SK-N-SH (cell line): ENCODE measurements at regions not wholly inside any gene's neighbourhood (a gene's known extent, or its start where the extent isn't known, plus 50 kb on each side); places are given as distances from the start of the nearest gene placed in this dataset.

ENCODE experiments used
- CTCF ChIA-PET: fragments of 300-600, 350-600 bp; formaldehyde crosslinking; extraction: SDS; loops from one replicate; lab custom pipeline; 2021; lab: Yijun Ruan, JAX
- POLR2A ChIA-PET: fragments of 350-600 bp; sonication (Branson Sonifier 250); formaldehyde crosslinking; extraction: SDS; loops from one replicate; lab custom pipeline; 2020; ENCODE audit warnings: antibody characterized with exemption, inconsistent platforms; lab: Yijun Ruan, JAX
- DNase-seq: peaks from one replicate; pipeline ENCODE4 v3.0.0; 2012
- H2AFZ ChIP-seq: fragments of 200-600 bp; sonication (generic); 2 replicates; pipeline ENCODE4 v1.8.1; 2016; ENCODE audit warnings: antibody characterized with exemption, mild to moderate bottlenecking, low read depth
- H3F3A ChIP-seq: fragments of 200-600 bp; sonication (generic); replicated peaks from 2 replicates; pipeline ENCODE3; 2016; ENCODE audit warnings: antibody characterized with exemption, mild to moderate bottlenecking; ENCODE audit not compliant: insufficient read depth
- H3K27ac ChIP-seq, 2 experiments: fragments of 200-500 bp in 1 of 2; fragments of 200-600 bp in 1 of 2; sonication (Bioruptor generic) in 1 of 2; sonication (generic), shearing (Covaris generic) in 1 of 2; 2 replicates each; pipeline versions ENCODE4 v1.5.1 to v1.6.1; 2014 to 2016; ENCODE audit warnings: low read depth in 2 of 2, inconsistent platforms in 1 of 2, low read length in 1 of 2, mild to moderate bottlenecking in 1 of 2, mixed read lengths in 1 of 2
- H3K27me3 ChIP-seq: fragments of 200-600 bp; sonication (generic), shearing (Covaris generic); 2 replicates; pipeline ENCODE4 v1.6.1; 2016; ENCODE audit warnings: mixed run types; ENCODE audit not compliant: insufficient read depth
- H3K36me3 ChIP-seq, 2 experiments: fragments of 200-500 bp in 1 of 2; fragments of 200-600 bp in 1 of 2; sonication (Bioruptor generic) in 1 of 2; sonication (generic) in 1 of 2; replicated peaks in 1 of 2; 2 replicates each; pipeline versions ENCODE3 to v1.5.1; 2014 to 2016; ENCODE audit warnings: low read length in 1 of 2, mild to moderate bottlenecking in 1 of 2; ENCODE audit not compliant: insufficient read depth in 2 of 2, control insufficient read depth in 1 of 2
- H3K4me1 ChIP-seq, 2 experiments: fragments of 200-500 bp in 1 of 2; fragments of 200-600 bp in 1 of 2; sonication (Bioruptor generic) in 1 of 2; sonication (generic), shearing (Covaris generic) in 1 of 2; 2 replicates each; pipeline versions ENCODE4 v1.5.1 to v1.6.1; 2014 to 2016; ENCODE audit warnings: low read depth in 1 of 2, low read length in 1 of 2, mixed run types in 1 of 2; ENCODE audit not compliant: insufficient read depth in 2 of 2, control insufficient read depth in 1 of 2
- H3K4me2 ChIP-seq: fragments of 200-600 bp; sonication (generic), shearing (Covaris generic); 2 replicates; pipeline ENCODE4 v1.6.1; 2017; ENCODE audit warnings: mixed run types
- H3K4me3 ChIP-seq, 2 experiments: fragments of 200-500 bp in 1 of 2; fragments of 200-600 bp in 1 of 2; sonication (Bioruptor generic) in 1 of 2; sonication (generic), shearing (Covaris generic) in 1 of 2; 2 replicates each; pipeline versions ENCODE4 v1.5.1 to v1.8.1; 2014 to 2016; ENCODE audit warnings: low read depth in 2 of 2, inconsistent platforms in 1 of 2, low read length in 1 of 2, mild to moderate bottlenecking in 1 of 2, mixed read lengths in 1 of 2, moderate library complexity in 1 of 2
- H3K79me2 ChIP-seq: fragments of 200-600 bp; sonication (generic); 2 replicates; pipeline ENCODE4 v1.8.1; 2017; ENCODE audit warnings: mild to moderate bottlenecking; ENCODE audit not compliant: insufficient read depth
- H3K9ac ChIP-seq: fragments of 200-600 bp; sonication (generic); 2 replicates; pipeline ENCODE4 v1.6.1; 2017; ENCODE audit warnings: mixed run types
- H3K9me2 ChIP-seq: fragments of 200-600 bp; sonication (generic); 2 replicates; pipeline ENCODE4 v1.6.1; 2017; ENCODE audit warnings: mixed run types
- H3K9me3 ChIP-seq: fragments of 200-600 bp; sonication (generic); 2 replicates; pipeline ENCODE4 v1.6.1; 2017; ENCODE audit warnings: mixed run types, mild to moderate bottlenecking, moderate library complexity
- H4K20me1 ChIP-seq: fragments of 200-600 bp; sonication (generic); 2 replicates; pipeline ENCODE4 v1.6.1; 2017; ENCODE audit warnings: mild to moderate bottlenecking, mixed run types; ENCODE audit not compliant: insufficient read depth
- CTCF ChIP-seq: fragments of 200-600 bp; sonication (generic); IDR thresholded peaks from 2 replicates; pipeline ENCODE4 v1.6.1; 2017; ENCODE audit warnings: antibody characterized with exemption, mild to moderate bottlenecking, moderate library complexity
- IRF3 ChIP-seq: fragments of 150-350 bp; IDR thresholded peaks from 2 replicates; pipeline ENCODE4 v1.6.1; 2016; ENCODE audit warnings: mild to moderate bottlenecking, low read depth, low read length
- JUND ChIP-seq: IDR thresholded peaks from 2 replicates; pipeline ENCODE4 v1.4.0; 2012
- MEF2A ChIP-seq: IDR thresholded peaks from 2 replicates; pipeline ENCODE4 v1.4.0; 2012; ENCODE audit warnings: low read depth, borderline replicate concordance
- PBX3 ChIP-seq: IDR thresholded peaks from 2 replicates; pipeline ENCODE4; 2012
- POLR2AphosphoS5 ChIP-seq: IDR thresholded peaks from 2 replicates; pipeline ENCODE4 v1.6.1; 2012; ENCODE audit warnings: low read depth, low read length
- RAD21 ChIP-seq: IDR thresholded peaks from 2 replicates; pipeline ENCODE4 v1.6.1; 2012; ENCODE audit warnings: mild to moderate bottlenecking, low read length
- RCOR1 ChIP-seq: fragments of 150-350 bp; IDR thresholded peaks from 2 replicates; pipeline ENCODE4 v1.6.1; 2017; ENCODE audit warnings: antibody characterized with exemption, low read length
- RFX5 ChIP-seq: IDR thresholded peaks from 2 replicates; pipeline ENCODE4 v1.6.1; 2012; ENCODE audit warnings: mild to moderate bottlenecking, improper control_type of control experiment, low read length
- SIN3A ChIP-seq: IDR thresholded peaks from 2 replicates; pipeline ENCODE4 v1.6.1; 2012; ENCODE audit warnings: low read depth, mild to moderate bottlenecking, low read length, moderate library complexity, borderline replicate concordance
- SMC3 ChIP-seq: IDR thresholded peaks from 2 replicates; pipeline ENCODE4 v1.6.1; 2012; ENCODE audit warnings: low read depth, low read length, improper control_type of control experiment
- TEAD4 ChIP-seq: IDR thresholded peaks from 2 replicates; pipeline ENCODE4 v1.4.0; 2012; ENCODE audit warnings: mild to moderate bottlenecking, borderline replicate concordance; ENCODE audit not compliant: insufficient read depth
- ZBTB33 ChIP-seq: IDR thresholded peaks from 2 replicates; pipeline ENCODE4 v1.4.0; 2012; ENCODE audit warnings: low read depth, borderline replicate concordance
- WGBS: methylation state at CpG from one replicate; pipeline ENCODE4 v1.1.6; 2017; ENCODE audit warnings: low lambda C conversion rate; 5-methylcytosine and 5-hydroxymethylcytosine counted together
- TF ChIP-seq, protein P1 (sequence below): IDR thresholded peaks from 2 replicates; pipeline ENCODE4 v1.4.0; 2012; ENCODE audit warnings: low read depth, borderline replicate concordance

GRCh38 chr7:25408012-25408687 lies 179.9 kb upstream of the NPVF start:
- no peaks in the 10 kb centered on the region for H3K79me2 ChIP-seq
- no peak for DNase-seq
- H4K20me1 ChIP-seq = no peaks in the 10 kb centered on the region
- WGBS = 26% methylated on average over 9 of the region's 9 CpGs
- no peaks in the 10 kb centered on the region for H3F3A ChIP-seq
- POLR2A ChIA-PET = no interaction called here
- H3K27me3 ChIP-seq = no peaks in the 10 kb centered on the region
- no peaks in the 10 kb centered on the region; a peak in 1 of 4 replicates for H3K4me1 ChIP-seq
- no peaks in the 10 kb centered on the region for H3K36me3 ChIP-seq
- no peaks in the 10 kb centered on the region for H3K9me2 ChIP-seq
- no peak overlapping the region for H2AFZ ChIP-seq
- H3K4me2 ChIP-seq = no peak overlapping the region
- no peak overlapping the region for H3K9ac ChIP-seq
- TF ChIP-seq SIN3A (no peak), ZBTB33 (no peak), RAD21 (no peak), IRF3 (no peak), SMC3 (no peak), POLR2AphosphoS5 (no peak), PBX3 (no peak), TEAD4 (no peak), JUND (no peak), RCOR1 (no peak), CTCF (no peak), MEF2A (no peak), RFX5 (no peak)
- TF ChIP-seq, protein P1, sequence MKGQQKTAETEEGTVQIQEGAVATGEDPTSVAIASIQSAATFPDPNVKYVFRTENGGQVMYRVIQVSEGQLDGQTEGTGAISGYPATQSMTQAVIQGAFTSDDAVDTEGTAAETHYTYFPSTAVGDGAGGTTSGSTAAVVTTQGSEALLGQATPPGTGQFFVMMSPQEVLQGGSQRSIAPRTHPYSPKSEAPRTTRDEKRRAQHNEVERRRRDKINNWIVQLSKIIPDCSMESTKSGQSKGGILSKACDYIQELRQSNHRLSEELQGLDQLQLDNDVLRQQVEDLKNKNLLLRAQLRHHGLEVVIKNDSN = no peak
- no peaks in the 10 kb centered on the region for H3K9me3 ChIP-seq
- no peak overlapping the region for H3K27ac ChIP-seq
- H3K4me3 ChIP-seq = no peak overlapping the region
- CTCF ChIA-PET = interaction anchor here (1.6 to 25.0 kb wide), 4 partner anchors 10 to 159 kb away, joined by 6 to 766 read pairs (median 9); no protein-coding TSS in a partner anchor
